ENCODE measurements at regions not wholly inside any gene's neighbourhood (a gene's known extent, or its start where the extent isn't known, plus 50 kb on each side); places are given as distances from the start of the nearest gene placed in this dataset.

DNA sequence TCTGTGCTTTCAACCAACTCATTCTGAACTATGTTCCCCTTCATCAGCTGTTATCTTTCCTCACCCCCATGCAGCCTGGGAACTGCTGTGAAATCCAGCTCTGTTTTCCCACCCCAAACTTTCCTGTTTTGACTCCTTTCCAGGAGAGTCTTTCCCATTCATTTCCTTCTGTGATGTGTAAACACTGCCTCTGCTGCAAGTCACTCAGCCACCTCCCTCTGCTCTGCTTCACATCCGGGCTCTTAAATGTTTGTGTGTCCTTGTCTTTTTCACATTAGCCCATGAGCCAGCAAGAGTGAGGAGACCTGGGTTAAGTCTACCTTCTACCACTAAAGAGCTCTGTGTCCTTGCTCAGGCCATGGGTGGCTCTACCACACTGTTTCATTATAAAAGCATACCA lies 137.5 kb downstream of the ICE1 start:
- no peaks in the 10 kb centered on the region for H3K9me3 ChIP-seq (ENCODE audit: low read length)
- no peak overlapping the region for H3K27ac ChIP-seq (ENCODE audit: low read depth, low read length, poor library complexity, severe bottlenecking)
- no peak overlapping the region for H2AFZ ChIP-seq (ENCODE audit: low read length)
- H3K4me2 ChIP-seq (ENCODE audit: low read length), result no peak overlapping the region
- H3K9me2 ChIP-seq (ENCODE audit: low read depth, low read length), result no peaks in the 10 kb centered on the region
- no peaks in the 10 kb centered on the region for H3K4me1 ChIP-seq (ENCODE audit: insufficient read depth, low read length, severe bottlenecking)
- no peak overlapping the region for H3K9ac ChIP-seq (ENCODE audit: low read length)
- no peaks in the 10 kb centered on the region for H3K36me3 ChIP-seq (ENCODE audit: insufficient read depth, low read length)
- H3K79me2 ChIP-seq (ENCODE audit: insufficient read depth, low read length), result no peaks in the 10 kb centered on the region
- no peaks in the 10 kb centered on the region for H3F3A ChIP-seq (ENCODE audit: insufficient read depth, low read length)
- TF ChIP-seq, protein P1, sequence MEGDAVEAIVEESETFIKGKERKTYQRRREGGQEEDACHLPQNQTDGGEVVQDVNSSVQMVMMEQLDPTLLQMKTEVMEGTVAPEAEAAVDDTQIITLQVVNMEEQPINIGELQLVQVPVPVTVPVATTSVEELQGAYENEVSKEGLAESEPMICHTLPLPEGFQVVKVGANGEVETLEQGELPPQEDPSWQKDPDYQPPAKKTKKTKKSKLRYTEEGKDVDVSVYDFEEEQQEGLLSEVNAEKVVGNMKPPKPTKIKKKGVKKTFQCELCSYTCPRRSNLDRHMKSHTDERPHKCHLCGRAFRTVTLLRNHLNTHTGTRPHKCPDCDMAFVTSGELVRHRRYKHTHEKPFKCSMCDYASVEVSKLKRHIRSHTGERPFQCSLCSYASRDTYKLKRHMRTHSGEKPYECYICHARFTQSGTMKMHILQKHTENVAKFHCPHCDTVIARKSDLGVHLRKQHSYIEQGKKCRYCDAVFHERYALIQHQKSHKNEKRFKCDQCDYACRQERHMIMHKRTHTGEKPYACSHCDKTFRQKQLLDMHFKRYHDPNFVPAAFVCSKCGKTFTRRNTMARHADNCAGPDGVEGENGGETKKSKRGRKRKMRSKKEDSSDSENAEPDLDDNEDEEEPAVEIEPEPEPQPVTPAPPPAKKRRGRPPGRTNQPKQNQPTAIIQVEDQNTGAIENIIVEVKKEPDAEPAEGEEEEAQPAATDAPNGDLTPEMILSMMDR (IDR thresholded peaks at IDR 0.05; ENCODE audit: low read length), result no peak
- no peak for TF ChIP-seq EZH2 (IDR thresholded peaks at IDR 0.05; ENCODE audit: borderline replicate concordance, low read length)
- H4K20me1 ChIP-seq (ENCODE audit: insufficient read depth, low read length), result no peaks in the 10 kb centered on the region
- H3K27me3 ChIP-seq (ENCODE audit: insufficient read depth, low read length), result no peaks in the 10 kb centered on the region
- H3K4me3 ChIP-seq (ENCODE audit: low read depth, low read length, poor library complexity, severe bottlenecking), result no peak overlapping the region

- H3K27me3 ChIP-seq (ENCODE audit: insufficient read depth, low read length), result no peaks in the 10 kb centered on the region
- H3K4me2 ChIP-seq (ENCODE audit: low read length), result no peak overlapping the region
- H2AFZ ChIP-seq (ENCODE audit: low read length), result no peak overlapping the region
- no peaks in the 10 kb centered on the region for H4K20me1 ChIP-seq (ENCODE audit: insufficient read depth, low read length)
- no peak for TF ChIP-seq EZH2 (IDR thresholded peaks at IDR 0.05; ENCODE audit: borderline replicate concordance, low read length)
- TF ChIP-seq, protein P1 (IDR thresholded peaks at IDR 0.05; ENCODE audit: low read length), result no peak
- no peak overlapping the region for H3K27ac ChIP-seq (ENCODE audit: low read depth, low read length, poor library complexity, severe bottlenecking)
- no peaks in the 10 kb centered on the region for H3K9me3 ChIP-seq (ENCODE audit: low read length)
- H3K4me1 ChIP-seq (ENCODE audit: insufficient read depth, low read length, severe bottlenecking), result no peaks in the 10 kb centered on the region
- H3K36me3 ChIP-seq (ENCODE audit: insufficient read depth, low read length), result no peaks in the 10 kb centered on the region
- H3K9me2 ChIP-seq (ENCODE audit: low read depth, low read length), result no peaks in the 10 kb centered on the region
- no peaks in the 10 kb centered on the region for H3K79me2 ChIP-seq (ENCODE audit: insufficient read depth, low read length)
- no peaks in the 10 kb centered on the region for H3F3A ChIP-seq (ENCODE audit: insufficient read depth, low read length)
- no peak overlapping the region for H3K4me3 ChIP-seq (ENCODE audit: low read depth, low read length, poor library complexity, severe bottlenecking)
- no peak overlapping the region for H3K9ac ChIP-seq (ENCODE audit: low read length)
These were observed 136.4 kb downstream of the ICE1 start for GRCh38 chr5:5558638-5559527.

GRCh38 chr5:5558102-5558501 lies 135.6 kb downstream of the ICE1 start:
- no peaks in the 10 kb centered on the region for H3K79me2 ChIP-seq (ENCODE audit: insufficient read depth, low read length)
- no peaks in the 10 kb centered on the region for H3K36me3 ChIP-seq (ENCODE audit: insufficient read depth, low read length)
- no peak overlapping the region for H3K27ac ChIP-seq (ENCODE audit: low read depth, low read length, poor library complexity, severe bottlenecking)
- no peak overlapping the region for H2AFZ ChIP-seq (ENCODE audit: low read length)
- no peak for TF ChIP-seq EZH2 (IDR thresholded peaks at IDR 0.05; ENCODE audit: borderline replicate concordance, low read length)
- TF ChIP-seq, protein P1 (IDR thresholded peaks at IDR 0.05; ENCODE audit: low read length), result no peak
- no peaks in the 10 kb centered on the region for H3K4me1 ChIP-seq (ENCODE audit: insufficient read depth, low read length, severe bottlenecking)
- no peaks in the 10 kb centered on the region for H4K20me1 ChIP-seq (ENCODE audit: insufficient read depth, low read length)
- no peak overlapping the region for H3K4me3 ChIP-seq (ENCODE audit: low read depth, low read length, poor library complexity, severe bottlenecking)
- no peaks in the 10 kb centered on the region for H3F3A ChIP-seq (ENCODE audit: insufficient read depth, low read length)
- no peak overlapping the region for H3K9ac ChIP-seq (ENCODE audit: low read length)
- H3K27me3 ChIP-seq (ENCODE audit: insufficient read depth, low read length), result no peaks in the 10 kb centered on the region
- no peaks in the 10 kb centered on the region for H3K9me2 ChIP-seq (ENCODE audit: low read depth, low read length)
- no peak overlapping the region for H3K4me2 ChIP-seq (ENCODE audit: low read length)
- H3K9me3 ChIP-seq (ENCODE audit: low read length), result no peaks in the 10 kb centered on the region
